ENCODE measurements at regions not wholly inside any gene's neighbourhood (a gene's known extent, or its start where the extent isn't known, plus 50 kb on each side); places are given as distances from the start of the nearest gene placed in this dataset.

DNA sequence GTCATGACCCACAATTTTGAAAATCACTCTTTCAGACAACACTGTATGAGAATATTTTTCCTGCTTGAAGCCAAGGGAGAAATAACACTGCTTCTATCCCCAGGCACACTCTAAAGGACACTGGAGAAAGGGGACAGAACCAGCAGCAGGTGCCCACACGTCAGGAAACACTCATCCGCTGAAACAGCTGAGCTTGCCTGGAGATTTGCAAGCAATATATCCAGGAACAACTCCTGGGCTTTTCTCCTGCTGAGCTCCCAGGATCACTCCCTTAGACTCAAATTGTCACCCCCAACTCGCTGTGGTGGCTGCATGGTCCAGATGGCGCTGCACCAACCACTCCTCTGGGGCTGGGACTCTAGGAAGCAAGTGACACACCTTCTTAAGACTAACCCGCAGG, 186.7 kb downstream of the ARL4C start:
- TF ChIP-seq POLR2AphosphoS5 (IDR thresholded peaks at IDR 0.05) = no peak
- TF ChIP-seq, protein P1, sequence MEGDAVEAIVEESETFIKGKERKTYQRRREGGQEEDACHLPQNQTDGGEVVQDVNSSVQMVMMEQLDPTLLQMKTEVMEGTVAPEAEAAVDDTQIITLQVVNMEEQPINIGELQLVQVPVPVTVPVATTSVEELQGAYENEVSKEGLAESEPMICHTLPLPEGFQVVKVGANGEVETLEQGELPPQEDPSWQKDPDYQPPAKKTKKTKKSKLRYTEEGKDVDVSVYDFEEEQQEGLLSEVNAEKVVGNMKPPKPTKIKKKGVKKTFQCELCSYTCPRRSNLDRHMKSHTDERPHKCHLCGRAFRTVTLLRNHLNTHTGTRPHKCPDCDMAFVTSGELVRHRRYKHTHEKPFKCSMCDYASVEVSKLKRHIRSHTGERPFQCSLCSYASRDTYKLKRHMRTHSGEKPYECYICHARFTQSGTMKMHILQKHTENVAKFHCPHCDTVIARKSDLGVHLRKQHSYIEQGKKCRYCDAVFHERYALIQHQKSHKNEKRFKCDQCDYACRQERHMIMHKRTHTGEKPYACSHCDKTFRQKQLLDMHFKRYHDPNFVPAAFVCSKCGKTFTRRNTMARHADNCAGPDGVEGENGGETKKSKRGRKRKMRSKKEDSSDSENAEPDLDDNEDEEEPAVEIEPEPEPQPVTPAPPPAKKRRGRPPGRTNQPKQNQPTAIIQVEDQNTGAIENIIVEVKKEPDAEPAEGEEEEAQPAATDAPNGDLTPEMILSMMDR (IDR thresholded peaks at IDR 0.05) = no peak
- TF ChIP-seq EP300 (IDR thresholded peaks at IDR 0.05; ENCODE audit: low read depth) = no peak

Measured in transverse colon (tissue), 4 donors.